OCI-LY7 (cell line): ENCODE measurements at regions not wholly inside any gene's neighbourhood (a gene's known extent, or its start where the extent isn't known, plus 50 kb on each side); places are given as distances from the start of the nearest gene placed in this dataset.

Experiments
- EZH2phosphoT487 ChIP-seq: fragments of 200-600 bp; sonication (generic); IDR thresholded peaks from 2 replicates; pipeline ENCODE4 v1.6.1; 2018; ENCODE audit warnings: low read depth, borderline replicate concordance, mild to moderate bottlenecking, mixed run types, antibody characterized with exemption, low read length, moderate library complexity, mixed read lengths
- TF ChIP-seq, protein P1 (sequence below): fragments of 200-600 bp; sonication (generic); conservative IDR thresholded peaks from 2 replicates; pipeline ENCODE4 v1.5.1; 2014; ENCODE audit warnings: mild to moderate bottlenecking, antibody characterized with exemption, low read length, moderate library complexity, mixed read lengths

- TF ChIP-seq, protein P1, sequence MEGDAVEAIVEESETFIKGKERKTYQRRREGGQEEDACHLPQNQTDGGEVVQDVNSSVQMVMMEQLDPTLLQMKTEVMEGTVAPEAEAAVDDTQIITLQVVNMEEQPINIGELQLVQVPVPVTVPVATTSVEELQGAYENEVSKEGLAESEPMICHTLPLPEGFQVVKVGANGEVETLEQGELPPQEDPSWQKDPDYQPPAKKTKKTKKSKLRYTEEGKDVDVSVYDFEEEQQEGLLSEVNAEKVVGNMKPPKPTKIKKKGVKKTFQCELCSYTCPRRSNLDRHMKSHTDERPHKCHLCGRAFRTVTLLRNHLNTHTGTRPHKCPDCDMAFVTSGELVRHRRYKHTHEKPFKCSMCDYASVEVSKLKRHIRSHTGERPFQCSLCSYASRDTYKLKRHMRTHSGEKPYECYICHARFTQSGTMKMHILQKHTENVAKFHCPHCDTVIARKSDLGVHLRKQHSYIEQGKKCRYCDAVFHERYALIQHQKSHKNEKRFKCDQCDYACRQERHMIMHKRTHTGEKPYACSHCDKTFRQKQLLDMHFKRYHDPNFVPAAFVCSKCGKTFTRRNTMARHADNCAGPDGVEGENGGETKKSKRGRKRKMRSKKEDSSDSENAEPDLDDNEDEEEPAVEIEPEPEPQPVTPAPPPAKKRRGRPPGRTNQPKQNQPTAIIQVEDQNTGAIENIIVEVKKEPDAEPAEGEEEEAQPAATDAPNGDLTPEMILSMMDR = no peak
- TF ChIP-seq EZH2phosphoT487 = no peak
These were observed 80.4 kb downstream of the DAD1 start for GRCh38 chr14:22508662-22509035.
